SK-N-SH (cell line): ENCODE measurements at regions not wholly inside any gene's neighbourhood (a gene's known extent, or its start where the extent isn't known, plus 50 kb on each side); places are given as distances from the start of the nearest gene placed in this dataset.

Source experiments
- CTCF ChIA-PET: fragments of 300-600, 350-600 bp; formaldehyde crosslinking; extraction: SDS; loops from one replicate; lab custom pipeline; 2021; lab: Yijun Ruan, JAX
- POLR2A ChIA-PET: fragments of 350-600 bp; sonication (Branson Sonifier 250); formaldehyde crosslinking; extraction: SDS; loops from one replicate; lab custom pipeline; 2020; ENCODE audit warnings: antibody characterized with exemption, inconsistent platforms; lab: Yijun Ruan, JAX
- DNase-seq: peaks from one replicate; pipeline ENCODE4 v3.0.0; 2012
- H2AFZ ChIP-seq: fragments of 200-600 bp; sonication (generic); 2 replicates; pipeline ENCODE4 v1.8.1; 2016; ENCODE audit warnings: antibody characterized with exemption, mild to moderate bottlenecking, low read depth
- H3F3A ChIP-seq: fragments of 200-600 bp; sonication (generic); replicated peaks from 2 replicates; pipeline ENCODE3; 2016; ENCODE audit warnings: antibody characterized with exemption, mild to moderate bottlenecking; ENCODE audit not compliant: insufficient read depth
- H3K27ac ChIP-seq, 2 experiments: fragments of 200-500 bp in 1 of 2; fragments of 200-600 bp in 1 of 2; sonication (Bioruptor generic) in 1 of 2; sonication (generic), shearing (Covaris generic) in 1 of 2; 2 replicates each; pipeline versions ENCODE4 v1.5.1 to v1.6.1; 2014 to 2016; ENCODE audit warnings: low read depth in 2 of 2, inconsistent platforms in 1 of 2, low read length in 1 of 2, mild to moderate bottlenecking in 1 of 2, mixed read lengths in 1 of 2
- H3K27me3 ChIP-seq: fragments of 200-600 bp; sonication (generic), shearing (Covaris generic); 2 replicates; pipeline ENCODE4 v1.6.1; 2016; ENCODE audit warnings: mixed run types; ENCODE audit not compliant: insufficient read depth
- H3K36me3 ChIP-seq, 2 experiments: fragments of 200-500 bp in 1 of 2; fragments of 200-600 bp in 1 of 2; sonication (Bioruptor generic) in 1 of 2; sonication (generic) in 1 of 2; replicated peaks in 1 of 2; 2 replicates each; pipeline versions ENCODE3 to v1.5.1; 2014 to 2016; ENCODE audit warnings: low read length in 1 of 2, mild to moderate bottlenecking in 1 of 2; ENCODE audit not compliant: insufficient read depth in 2 of 2, control insufficient read depth in 1 of 2
- H3K4me1 ChIP-seq, 2 experiments: fragments of 200-500 bp in 1 of 2; fragments of 200-600 bp in 1 of 2; sonication (Bioruptor generic) in 1 of 2; sonication (generic), shearing (Covaris generic) in 1 of 2; 2 replicates each; pipeline versions ENCODE4 v1.5.1 to v1.6.1; 2014 to 2016; ENCODE audit warnings: low read depth in 1 of 2, low read length in 1 of 2, mixed run types in 1 of 2; ENCODE audit not compliant: insufficient read depth in 2 of 2, control insufficient read depth in 1 of 2
- H3K4me2 ChIP-seq: fragments of 200-600 bp; sonication (generic), shearing (Covaris generic); 2 replicates; pipeline ENCODE4 v1.6.1; 2017; ENCODE audit warnings: mixed run types
- H3K4me3 ChIP-seq, 2 experiments: fragments of 200-500 bp in 1 of 2; fragments of 200-600 bp in 1 of 2; sonication (Bioruptor generic) in 1 of 2; sonication (generic), shearing (Covaris generic) in 1 of 2; 2 replicates each; pipeline versions ENCODE4 v1.5.1 to v1.8.1; 2014 to 2016; ENCODE audit warnings: low read depth in 2 of 2, inconsistent platforms in 1 of 2, low read length in 1 of 2, mild to moderate bottlenecking in 1 of 2, mixed read lengths in 1 of 2, moderate library complexity in 1 of 2
- H3K79me2 ChIP-seq: fragments of 200-600 bp; sonication (generic); 2 replicates; pipeline ENCODE4 v1.8.1; 2017; ENCODE audit warnings: mild to moderate bottlenecking; ENCODE audit not compliant: insufficient read depth
- H3K9ac ChIP-seq: fragments of 200-600 bp; sonication (generic); 2 replicates; pipeline ENCODE4 v1.6.1; 2017; ENCODE audit warnings: mixed run types
- H3K9me2 ChIP-seq: fragments of 200-600 bp; sonication (generic); 2 replicates; pipeline ENCODE4 v1.6.1; 2017; ENCODE audit warnings: mixed run types
- H3K9me3 ChIP-seq: fragments of 200-600 bp; sonication (generic); 2 replicates; pipeline ENCODE4 v1.6.1; 2017; ENCODE audit warnings: mixed run types, mild to moderate bottlenecking, moderate library complexity
- H4K20me1 ChIP-seq: fragments of 200-600 bp; sonication (generic); 2 replicates; pipeline ENCODE4 v1.6.1; 2017; ENCODE audit warnings: mild to moderate bottlenecking, mixed run types; ENCODE audit not compliant: insufficient read depth
- CHD2 ChIP-seq: fragments of 150-350 bp; IDR thresholded peaks from 2 replicates; pipeline ENCODE4 v1.6.1; 2018; ENCODE audit warnings: low read length; ENCODE audit not compliant: partially characterized antibody
- CTCF ChIP-seq: fragments of 200-600 bp; sonication (generic); IDR thresholded peaks from 2 replicates; pipeline ENCODE4 v1.6.1; 2017; ENCODE audit warnings: antibody characterized with exemption, mild to moderate bottlenecking, moderate library complexity
- FOSL2 ChIP-seq: IDR thresholded peaks from 2 replicates; pipeline ENCODE4 v1.4.0; 2012; ENCODE audit warnings: low read depth, mild to moderate bottlenecking, moderate library complexity, borderline replicate concordance
- IRF3 ChIP-seq: fragments of 150-350 bp; IDR thresholded peaks from 2 replicates; pipeline ENCODE4 v1.6.1; 2016; ENCODE audit warnings: mild to moderate bottlenecking, low read depth, low read length
- POLR2AphosphoS5 ChIP-seq: IDR thresholded peaks from 2 replicates; pipeline ENCODE4 v1.6.1; 2012; ENCODE audit warnings: low read depth, low read length
- RCOR1 ChIP-seq: fragments of 150-350 bp; IDR thresholded peaks from 2 replicates; pipeline ENCODE4 v1.6.1; 2017; ENCODE audit warnings: antibody characterized with exemption, low read length
- REST ChIP-seq: IDR thresholded peaks from 2 replicates; pipeline ENCODE4 v1.6.1; 2012; ENCODE audit warnings: mild to moderate bottlenecking, low read depth, low read length, moderate library complexity
- RFX5 ChIP-seq: IDR thresholded peaks from 2 replicates; pipeline ENCODE4 v1.6.1; 2012; ENCODE audit warnings: mild to moderate bottlenecking, improper control_type of control experiment, low read length
- SMC3 ChIP-seq: IDR thresholded peaks from 2 replicates; pipeline ENCODE4 v1.6.1; 2012; ENCODE audit warnings: low read depth, low read length, improper control_type of control experiment
- TCF12 ChIP-seq: IDR thresholded peaks from 2 replicates; pipeline ENCODE4 v1.4.0; 2012
- WGBS: methylation state at CpG from one replicate; pipeline ENCODE4 v1.1.6; 2017; ENCODE audit warnings: low lambda C conversion rate; 5-methylcytosine and 5-hydroxymethylcytosine counted together

- Histone ChIP-seq H3K4me1 (no peaks in the 10 kb centered on the region), H3F3A (no peaks in the 10 kb centered on the region), H3K9me3 (no peaks in the 10 kb centered on the region), H4K20me1 (no peaks in the 10 kb centered on the region), H3K27me3 (no peaks in the 10 kb centered on the region), H3K79me2 (no peaks in the 10 kb centered on the region), H3K4me3 (no peak overlapping the region), H2AFZ (no peak overlapping the region), H3K4me2 (no peak overlapping the region), H3K27ac (no peak overlapping the region), H3K9ac (no peak overlapping the region), H3K36me3 (no peaks in the 10 kb centered on the region), H3K9me2 (no peaks in the 10 kb centered on the region; the same call in 1 of the 2 replicates)
- DNase-seq = no peak
- ChIA-PET CTCF (no interaction called here), POLR2A (no interaction called here)
- no peak for TF ChIP-seq IRF3
- TF ChIP-seq RCOR1 = no peak
- no peak for TF ChIP-seq SMC3
- no peak for TF ChIP-seq RFX5
- TF ChIP-seq CHD2 = no peak
- no peak for TF ChIP-seq CTCF
- WGBS = 64% methylated on average over 2 of the region's 2 CpGs
These were observed 165.9 kb upstream of the AGTR1 start for GRCh38 chr3:148531836-148532235.

GRCh38 chr3:148532326-148532725 is 165.4 kb upstream of the AGTR1 start:
- ChIA-PET CTCF (no interaction called here), POLR2A (no interaction called here)
- no peak for DNase-seq
- H3K4me1 ChIP-seq = no peaks in the 10 kb centered on the region
- H3K27me3 ChIP-seq = no peaks in the 10 kb centered on the region
- no peaks in the 10 kb centered on the region for H3K36me3 ChIP-seq
- H3K27ac ChIP-seq = no peak overlapping the region
- H3F3A ChIP-seq = no peaks in the 10 kb centered on the region
- H3K9me2 ChIP-seq = no peaks in the 10 kb centered on the region; the same call in 1 of the 2 replicates
- TF ChIP-seq REST (no peak), TCF12 (no peak), FOSL2 (no peak), POLR2AphosphoS5 (no peak)
- H3K9me3 ChIP-seq = no peaks in the 10 kb centered on the region
- no peak overlapping the region for H3K4me3 ChIP-seq
- no peak overlapping the region for H2AFZ ChIP-seq
- no peak overlapping the region for H3K4me2 ChIP-seq
- no peak overlapping the region for H3K9ac ChIP-seq
- 80% methylated on average over 2 of the region's 2 CpGs for WGBS
- no peaks in the 10 kb centered on the region for H4K20me1 ChIP-seq
- H3K79me2 ChIP-seq = no peaks in the 10 kb centered on the region
